Rectal smooth muscle tissue (tissue), 1 donor: ENCODE measurements at regions not wholly inside any gene's neighbourhood (a gene's known extent, or its start where the extent isn't known, plus 50 kb on each side); places are given as distances from the start of the nearest gene placed in this dataset.

Experiments
- H3K27ac ChIP-seq: one replicate; pipeline ENCODE4 v1.7.0; 2013; ENCODE audit warnings: low read depth, low read length, inconsistent platforms
- H3K27me3 ChIP-seq: one replicate; pipeline ENCODE4 v1.7.0; 2013; ENCODE audit warnings: low read length; ENCODE audit not compliant: control insufficient read depth, insufficient read depth
- H3K36me3 ChIP-seq: one replicate; pipeline ENCODE4 v1.7.0; 2013; ENCODE audit warnings: low read length; ENCODE audit not compliant: control insufficient read depth, insufficient read depth
- H3K4me1 ChIP-seq: one replicate; pipeline ENCODE4 v1.7.0; 2013; ENCODE audit warnings: low read length; ENCODE audit not compliant: control insufficient read depth, insufficient read depth
- H3K4me3 ChIP-seq: one replicate; pipeline ENCODE4 v1.7.0; 2013; ENCODE audit warnings: low read length
- H3K9ac ChIP-seq: one replicate; pipeline ENCODE4 v1.7.0; 2013; ENCODE audit warnings: low read length

DNA sequence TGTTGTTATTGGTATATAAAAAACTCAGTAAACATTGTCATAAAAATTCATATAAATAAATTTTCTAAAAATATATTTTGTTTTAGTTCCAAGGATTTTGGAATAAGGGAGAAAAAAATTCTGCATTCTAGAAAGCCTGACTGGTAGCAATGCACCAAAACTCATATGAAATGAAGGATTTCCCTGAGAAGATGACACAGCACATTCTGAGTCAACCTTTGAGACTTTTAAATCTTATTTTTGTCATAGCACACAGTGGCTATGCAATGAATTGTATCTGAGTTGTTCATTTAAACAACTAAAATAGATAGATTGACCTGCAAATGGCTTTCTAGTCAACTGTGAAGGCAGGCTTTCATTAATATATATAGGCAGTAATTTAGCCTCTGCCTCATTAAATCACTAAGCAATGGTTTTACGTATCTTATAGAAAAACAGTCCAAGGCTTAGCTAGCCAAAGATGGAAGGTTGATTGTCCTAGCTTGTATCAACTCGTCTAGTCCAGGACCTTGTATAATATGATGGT, 239.1 kb upstream of the NEIL3 start:
- no peak overlapping the region for H3K9ac ChIP-seq
- H3K27ac ChIP-seq: no peak overlapping the region
- H3K36me3 ChIP-seq: no peaks in the 10 kb centered on the region
- H3K4me1 ChIP-seq: no peaks in the 10 kb centered on the region
- H3K4me3 ChIP-seq: no peak overlapping the region
- H3K27me3 ChIP-seq: no peaks in the 10 kb centered on the region

GRCh38 chr4:177077095-177077971, 232.3 kb upstream of the NEIL3 start:
- H3K4me3 ChIP-seq: no peak overlapping the region
- no peaks in the 10 kb centered on the region for H3K4me1 ChIP-seq
- no peak overlapping the region for H3K27ac ChIP-seq
- H3K36me3 ChIP-seq: no peaks in the 10 kb centered on the region
- no peak overlapping the region for H3K9ac ChIP-seq
- H3K27me3 ChIP-seq: no peaks in the 10 kb centered on the region

GRCh38 chr4:177079327-177079726, 230.3 kb upstream of the NEIL3 start:
- Histone ChIP-seq H3K4me3 (no peak overlapping the region), H3K9ac (no peak overlapping the region), H3K4me1 (no peaks in the 10 kb centered on the region), H3K27me3 (no peaks in the 10 kb centered on the region), H3K36me3 (no peaks in the 10 kb centered on the region), H3K27ac (no peak overlapping the region)

- H3K27me3 ChIP-seq: no peaks in the 10 kb centered on the region
- H3K4me1 ChIP-seq: no peaks in the 10 kb centered on the region
- H3K9ac ChIP-seq: no peak overlapping the region
- no peak overlapping the region for H3K27ac ChIP-seq
- H3K36me3 ChIP-seq: no peaks in the 10 kb centered on the region
- no peak overlapping the region for H3K4me3 ChIP-seq
Observed at GRCh38 chr4:177080388-177080787, 229.3 kb upstream of the NEIL3 start.

DNA sequence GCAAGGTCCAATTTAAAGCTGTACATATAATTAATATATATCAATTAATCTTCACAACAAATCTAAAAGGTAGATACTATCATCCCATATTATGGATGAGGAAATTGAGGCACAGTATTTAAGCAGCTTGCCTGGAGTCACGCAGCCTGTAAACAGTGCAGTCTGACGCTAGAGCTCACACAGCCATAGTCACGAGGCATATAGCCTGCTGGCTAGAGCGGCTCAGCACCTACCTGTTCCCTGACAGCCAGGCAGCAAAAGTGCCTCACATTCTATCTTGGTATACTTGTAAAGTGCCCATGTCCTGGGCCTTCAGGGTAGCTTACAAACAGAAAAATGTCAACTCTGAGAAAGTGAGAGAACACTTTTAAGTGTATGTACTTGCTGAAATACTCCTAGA, 222.6 kb upstream of the NEIL3 start:
- H3K27ac ChIP-seq: no peak overlapping the region
- no peaks in the 10 kb centered on the region for H3K27me3 ChIP-seq
- no peak overlapping the region for H3K4me3 ChIP-seq
- H3K36me3 ChIP-seq: no peaks in the 10 kb centered on the region
- H3K9ac ChIP-seq: no peak overlapping the region
- H3K4me1 ChIP-seq: no peaks in the 10 kb centered on the region

DNA sequence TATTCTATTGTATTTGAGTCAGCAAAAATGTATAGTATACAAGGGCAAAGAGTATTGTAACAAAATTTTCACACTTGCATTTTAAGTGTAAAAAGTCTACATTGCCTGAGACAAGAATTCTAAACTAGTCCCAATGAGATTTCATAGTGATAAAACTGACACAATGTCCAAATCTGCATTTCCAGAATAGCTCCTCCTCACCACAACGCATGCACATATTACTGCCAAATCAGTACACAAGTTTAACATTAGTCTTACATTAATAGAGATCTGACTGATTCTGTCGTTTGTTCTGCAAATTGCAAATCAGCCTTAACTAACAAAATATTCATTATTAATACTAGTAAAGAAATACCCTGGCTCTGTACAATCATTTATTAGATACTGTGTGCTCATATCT, 222.2 kb upstream of the NEIL3 start:
- Histone ChIP-seq H3K9ac (no peak overlapping the region), H3K27me3 (no peaks in the 10 kb centered on the region), H3K4me3 (no peak overlapping the region), H3K4me1 (no peaks in the 10 kb centered on the region), H3K27ac (no peak overlapping the region), H3K36me3 (no peaks in the 10 kb centered on the region)

DNA sequence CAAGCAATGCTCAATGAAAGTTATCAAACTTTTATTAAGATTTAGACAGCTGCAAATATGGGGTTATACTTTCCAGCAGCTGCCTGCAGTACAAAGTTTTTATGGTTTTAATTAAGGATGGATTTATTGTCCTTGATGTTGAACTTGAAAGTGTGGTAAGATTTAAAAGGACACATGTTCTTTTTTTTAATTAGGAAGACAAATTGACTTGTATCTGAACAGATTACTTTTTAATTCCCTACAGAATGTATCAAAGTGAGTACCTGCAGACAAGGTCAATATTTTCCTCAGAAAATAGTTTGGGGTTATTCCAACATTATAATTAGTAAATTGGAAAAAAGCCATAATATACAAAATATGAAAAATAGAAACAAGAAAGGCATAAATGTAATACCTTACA, 218.2 kb upstream of the NEIL3 start:
- H3K27me3 ChIP-seq: no peaks in the 10 kb centered on the region
- H3K4me1 ChIP-seq: no peaks in the 10 kb centered on the region
- no peak overlapping the region for H3K9ac ChIP-seq
- H3K27ac ChIP-seq: no peak overlapping the region
- no peaks in the 10 kb centered on the region for H3K36me3 ChIP-seq
- H3K4me3 ChIP-seq: no peak overlapping the region

DNA sequence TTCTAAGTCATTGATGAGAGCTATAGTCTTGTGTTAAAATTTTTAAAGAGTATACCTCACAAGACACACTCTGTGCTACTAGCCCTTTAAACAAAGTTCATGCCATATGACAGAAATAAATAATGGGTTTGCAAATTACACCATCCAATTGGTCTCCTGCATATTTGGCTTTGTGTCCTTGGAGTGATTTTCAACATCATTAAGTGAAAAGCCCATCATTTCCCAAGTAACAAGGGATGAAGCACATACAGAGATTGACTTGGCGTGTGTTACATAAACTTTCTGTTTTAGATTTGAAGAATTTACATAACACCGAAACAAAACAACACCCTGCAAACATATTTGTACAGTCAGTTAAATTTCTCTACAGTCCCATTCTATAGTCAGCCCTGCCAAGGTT, 216.9 kb upstream of the NEIL3 start:
- Histone ChIP-seq H3K4me3 (no peak overlapping the region), H3K9ac (no peak overlapping the region), H3K4me1 (no peaks in the 10 kb centered on the region), H3K27ac (no peak overlapping the region), H3K36me3 (no peaks in the 10 kb centered on the region), H3K27me3 (no peaks in the 10 kb centered on the region)

- no peak overlapping the region for H3K27ac ChIP-seq
- H3K9ac ChIP-seq: no peak overlapping the region
- H3K36me3 ChIP-seq: no peaks in the 10 kb centered on the region
- H3K4me3 ChIP-seq: no peak overlapping the region
- no peaks in the 10 kb centered on the region for H3K27me3 ChIP-seq
- H3K4me1 ChIP-seq: no peaks in the 10 kb centered on the region
Observed at GRCh38 chr4:177093964-177094363, 215.7 kb upstream of the NEIL3 start.

DNA sequence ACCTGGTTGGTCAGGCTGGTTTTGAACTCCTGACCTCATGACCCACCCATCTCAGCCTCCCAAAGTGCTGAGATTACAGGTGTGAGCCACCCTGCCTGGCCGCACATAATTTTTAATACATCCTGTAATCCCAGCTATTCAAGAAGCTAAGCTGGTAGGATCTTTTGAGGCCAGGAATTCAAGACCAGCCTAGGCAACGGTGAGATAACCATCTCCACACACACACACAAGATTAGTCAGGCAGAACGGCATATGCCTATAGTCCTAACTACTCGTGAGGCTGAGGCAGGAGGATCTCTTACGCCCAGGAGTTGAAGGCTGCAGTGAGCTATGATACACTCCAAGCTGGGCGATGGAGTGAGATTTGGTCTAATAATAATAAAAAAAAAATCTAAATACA, 212.4 kb upstream of the NEIL3 start:
- Histone ChIP-seq H3K27me3 (no peaks in the 10 kb centered on the region), H3K27ac (no peak overlapping the region), H3K4me1 (no peaks in the 10 kb centered on the region), H3K9ac (no peak overlapping the region), H3K4me3 (no peak overlapping the region), H3K36me3 (no peaks in the 10 kb centered on the region)

GRCh38 chr4:177099211-177099610, 210.5 kb upstream of the NEIL3 start:
- Histone ChIP-seq H3K4me3 (no peak overlapping the region), H3K27me3 (no peaks in the 10 kb centered on the region), H3K9ac (no peak overlapping the region), H3K4me1 (no peaks in the 10 kb centered on the region), H3K36me3 (no peaks in the 10 kb centered on the region), H3K27ac (no peak overlapping the region)

DNA sequence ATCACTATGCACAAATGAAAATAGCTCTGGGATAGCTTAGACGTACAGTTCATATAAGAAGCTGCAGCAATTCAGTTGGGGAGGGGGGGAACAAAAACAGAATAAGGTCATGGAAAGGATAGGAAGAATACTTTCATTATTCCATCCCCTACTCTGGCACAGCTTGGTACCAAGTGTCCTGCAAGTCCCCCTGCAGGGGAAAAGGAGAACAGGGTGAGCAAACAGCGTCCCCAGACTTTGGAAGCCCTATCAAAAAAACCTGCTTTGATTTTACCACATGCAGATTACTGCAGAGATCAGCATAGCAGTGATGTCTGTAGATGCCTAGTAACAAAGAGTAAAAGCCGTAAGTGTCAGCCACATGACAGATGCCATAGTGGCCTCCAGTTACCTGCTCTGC, 209.4 kb upstream of the NEIL3 start:
- Histone ChIP-seq H3K36me3 (no peaks in the 10 kb centered on the region), H3K4me3 (no peak overlapping the region), H3K27ac (no peak overlapping the region), H3K27me3 (no peaks in the 10 kb centered on the region), H3K4me1 (no peaks in the 10 kb centered on the region), H3K9ac (no peak overlapping the region)

DNA sequence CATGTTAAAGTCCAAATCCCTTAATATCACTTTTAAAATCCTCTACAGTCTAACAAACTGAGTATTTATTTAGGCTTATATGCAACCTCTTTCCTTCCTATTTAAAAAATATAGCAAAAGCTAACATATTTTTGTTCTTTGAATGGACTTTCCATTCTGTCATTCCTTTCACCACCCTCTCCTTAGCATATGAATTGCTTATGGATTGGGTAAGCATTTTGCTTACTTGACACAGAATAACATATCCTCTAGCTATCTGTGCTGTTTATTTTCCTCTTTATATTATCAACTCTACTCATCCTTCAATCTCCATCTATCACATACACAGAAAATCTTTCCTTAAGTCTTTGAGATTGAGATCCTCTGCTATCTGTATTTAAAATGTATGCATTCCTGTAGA, 206.1 kb upstream of the NEIL3 start:
- H3K36me3 ChIP-seq: no peaks in the 10 kb centered on the region
- H3K9ac ChIP-seq: no peak overlapping the region
- H3K4me1 ChIP-seq: no peaks in the 10 kb centered on the region
- H3K27me3 ChIP-seq: no peaks in the 10 kb centered on the region
- no peak overlapping the region for H3K4me3 ChIP-seq
- H3K27ac ChIP-seq: no peak overlapping the region
